Stimulated activated CD8-positive, alpha-beta memory T cell treated with anti-CD3 and anti-CD28 coated beads, Interleukin-2, amount 100 ng/mL, for 48 hours (primary cell): ENCODE measurements at regions not wholly inside any gene's neighbourhood (a gene's known extent, or its start where the extent isn't known, plus 50 kb on each side); places are given as distances from the start of the nearest gene placed in this dataset.

ENCODE experiments used
- DNase-seq, 2 donors: peaks; one replicate each; pipeline ENCODE4 v3.0.0-alpha.2; 2020; ENCODE audit warnings: low read depth in 2 of 2

GRCh38 chr9:79201636-79202035 is 370.1 kb upstream of the TLE4 start:
- DNase-seq: no peak

GRCh38 chr9:79208791-79209396 is 362.9 kb upstream of the TLE4 start:
- DNase-seq: no peak

GRCh38 chr9:79210541-79211243 is 361.1 kb upstream of the TLE4 start:
- no peak for DNase-seq

GRCh38 chr9:79213417-79214125 is 358.2 kb upstream of the TLE4 start:
- no peak for DNase-seq

DNA sequence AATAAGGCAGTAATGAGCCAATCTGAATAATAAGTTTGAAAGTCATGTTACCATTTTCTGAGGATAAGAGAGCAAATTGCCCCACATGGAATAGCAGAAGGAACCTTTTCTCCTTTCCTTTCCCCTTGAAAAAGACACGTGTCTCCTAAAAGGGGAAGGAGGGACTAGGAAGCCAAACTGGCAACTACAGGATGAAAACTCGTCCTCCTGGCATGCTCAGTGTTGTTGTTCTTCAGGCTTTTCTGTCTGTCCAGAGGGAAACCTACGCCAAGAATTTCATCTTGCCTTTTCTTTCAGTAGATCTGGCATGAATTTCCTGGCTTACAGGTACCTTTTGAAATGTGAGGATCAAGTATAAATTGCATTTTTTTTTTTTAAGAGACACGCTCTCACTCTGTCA is 355.9 kb upstream of the TLE4 start:
- DNase-seq: no peak

- DNase-seq: no peak
Measured at GRCh38 chr9:79220251-79220650, 351.5 kb upstream of the TLE4 start.

- DNase-seq: no peak
Measured at GRCh38 chr9:79220666-79221065, 351.1 kb upstream of the TLE4 start.

GRCh38 chr9:79221084-79221483 is 350.7 kb upstream of the TLE4 start:
- DNase-seq: no peak

- no peak for DNase-seq
Measured at GRCh38 chr9:79222483-79222882, 349.3 kb upstream of the TLE4 start.

GRCh38 chr9:79224672-79225433 is 346.9 kb upstream of the TLE4 start:
- DNase-seq: no peak

GRCh38 chr9:79233542-79233941 is 338.2 kb upstream of the TLE4 start:
- no peak for DNase-seq

GRCh38 chr9:79236466-79236865 is 335.3 kb upstream of the TLE4 start:
- DNase-seq: no peak

- no peak for DNase-seq
Measured at GRCh38 chr9:79237861-79238260, 333.9 kb upstream of the TLE4 start.

- DNase-seq: no peak
Measured at GRCh38 chr9:79240774-79241173, 331.0 kb upstream of the TLE4 start.

GRCh38 chr9:79242489-79242888 is 329.3 kb upstream of the TLE4 start:
- no peak for DNase-seq

DNA sequence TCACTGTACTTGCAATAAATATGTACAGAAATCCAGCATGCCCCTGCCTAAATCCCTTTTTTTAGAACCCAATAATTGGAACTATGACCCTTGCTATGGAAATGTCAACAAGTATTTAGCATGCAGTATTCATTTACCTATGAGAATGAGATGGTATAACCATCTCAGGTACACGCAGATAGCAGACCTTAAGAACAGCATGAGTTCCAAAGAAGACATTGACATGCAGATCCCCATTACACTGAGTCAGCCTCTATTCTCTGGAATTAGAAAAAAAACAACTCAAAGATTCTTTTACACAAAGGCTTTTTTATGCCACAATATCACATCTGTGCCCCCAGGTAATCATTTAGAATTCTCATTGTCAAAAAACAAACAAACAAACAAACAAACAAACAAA is 325.6 kb upstream of the TLE4 start:
- DNase-seq: no peak

GRCh38 chr9:79247021-79247420 is 324.7 kb upstream of the TLE4 start:
- DNase-seq: no peak

DNA sequence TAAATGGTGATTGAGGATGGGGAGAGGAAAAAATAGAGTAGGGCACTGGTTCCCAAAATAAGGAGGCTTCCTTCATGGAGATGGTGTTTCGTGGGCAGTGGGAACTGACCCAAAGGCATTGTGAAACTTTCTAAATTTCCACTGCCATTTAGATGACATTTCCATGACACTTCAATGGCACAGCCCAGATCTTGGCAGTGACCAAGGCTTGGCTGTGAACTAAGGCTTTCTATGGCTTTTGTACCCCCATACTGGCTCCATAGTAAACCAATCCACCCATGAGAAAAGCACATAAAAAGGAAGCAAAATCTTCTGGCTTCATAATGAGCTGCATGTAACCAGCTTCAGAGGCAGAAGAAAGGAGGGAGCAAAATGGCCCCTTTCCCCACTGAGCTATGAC is 321.0 kb upstream of the TLE4 start:
- no peak for DNase-seq

- no peak for DNase-seq
Measured at GRCh38 chr9:79254900-79255650, 316.7 kb upstream of the TLE4 start.

- no peak for DNase-seq
Measured at GRCh38 chr9:79255651-79256260, 316.0 kb upstream of the TLE4 start.

GRCh38 chr9:79256691-79257213 is 315.0 kb upstream of the TLE4 start:
- DNase-seq: no peak
